GM23338 (cell line): ENCODE measurements at regions not wholly inside any gene's neighbourhood (a gene's known extent, or its start where the extent isn't known, plus 50 kb on each side); places are given as distances from the start of the nearest gene placed in this dataset.

Source experiments
- ATAC-seq: fragments of 200-7000 bp; cut with Tn5 transposase; 3 replicates; pipeline ENCODE4 v1.9.1; 2020
- DNase-seq: peaks from one replicate; pipeline ENCODE4 v3.0.0-alpha.2; 2015; ENCODE audit warnings: low spot score
- H2AFZ ChIP-seq: fragments of 200-600 bp; sonication (generic); 2 replicates; pipeline ENCODE4 v1.8.0; 2016; ENCODE audit warnings: antibody characterized with exemption, mild to moderate bottlenecking, moderate library complexity
- H3F3A ChIP-seq: fragments of 200-600 bp; sonication (generic); replicated peaks from 2 replicates; pipeline ENCODE4 v1.8.0; 2017; ENCODE audit warnings: antibody characterized with exemption, mixed run types, low read depth
- H3K27ac ChIP-seq: fragments of 200-600 bp; sonication (generic); 2 replicates; pipeline ENCODE4 v1.6.1; 2016; ENCODE audit warnings: low read depth
- H3K27me3 ChIP-seq: fragments of 200-600 bp; sonication (generic); 2 replicates; pipeline ENCODE4 v1.8.0; 2016; ENCODE audit warnings: mild to moderate bottlenecking, mixed run types, moderate library complexity; ENCODE audit not compliant: insufficient read depth
- H3K36me3 ChIP-seq: fragments of 200-600 bp; sonication (generic); 2 replicates; pipeline ENCODE4 v1.8.0; 2016; ENCODE audit warnings: mild to moderate bottlenecking; ENCODE audit not compliant: insufficient read depth
- H3K4me1 ChIP-seq: fragments of 200-600 bp; sonication (generic); 2 replicates; pipeline ENCODE4 v1.8.0; 2016; ENCODE audit warnings: mild to moderate bottlenecking, moderate library complexity; ENCODE audit not compliant: insufficient read depth
- H3K4me2 ChIP-seq: fragments of 200-600 bp; sonication (generic); 2 replicates; pipeline ENCODE4 v1.7.1; 2017; ENCODE audit warnings: mixed run types
- H3K4me3 ChIP-seq: fragments of 200-600 bp; sonication (generic); 2 replicates; pipeline ENCODE4 v1.6.1; 2016; ENCODE audit warnings: mixed run types
- H3K79me2 ChIP-seq: fragments of 200-600 bp; sonication (generic); replicated peaks from 2 replicates; pipeline ENCODE4 v1.8.0; 2017; ENCODE audit warnings: mild to moderate bottlenecking; ENCODE audit not compliant: insufficient read depth
- H3K9me2 ChIP-seq: fragments of 200-600 bp; sonication (generic); 2 replicates; pipeline ENCODE4 v1.8.0; 2017; ENCODE audit not compliant: insufficient read depth
- H4K20me1 ChIP-seq: fragments of 200-600 bp; sonication (generic); replicated peaks from 2 replicates; pipeline ENCODE4 v1.8.0; 2017; ENCODE audit warnings: mild to moderate bottlenecking; ENCODE audit not compliant: insufficient read depth
- H3K27ac Mint-ChIP-seq: 2 replicates; pipeline ENCODE4 v1.8.0; 2020; ENCODE audit warnings: inconsistent platforms, mild to moderate bottlenecking, moderate library complexity, mixed read lengths
- H3K27me3 Mint-ChIP-seq: 3 replicates; pipeline ENCODE4 v1.8.0; 2022; ENCODE audit warnings: low read depth, mild to moderate bottlenecking, moderate library complexity, mixed read lengths, inconsistent platforms; ENCODE audit not compliant: insufficient read depth, poor library complexity
- H3K36me3 Mint-ChIP-seq: 3 replicates; pipeline ENCODE4 v1.8.0; 2021; ENCODE audit warnings: low read depth, mild to moderate bottlenecking, inconsistent platforms, moderate library complexity, mixed read lengths
- H3K4me1 Mint-ChIP-seq: 3 replicates; pipeline ENCODE4 v1.8.0; 2020; ENCODE audit warnings: mild to moderate bottlenecking, inconsistent platforms, mixed read lengths
- H3K4me3 Mint-ChIP-seq: 3 replicates; pipeline ENCODE4 v1.8.0; 2021; ENCODE audit warnings: moderate library complexity, mild to moderate bottlenecking, inconsistent platforms, mixed read lengths
- H3K9me3 Mint-ChIP-seq: 3 replicates; pipeline ENCODE4 v1.8.0; 2020; ENCODE audit warnings: moderate library complexity, mild to moderate bottlenecking, inconsistent platforms, mixed read lengths
- EZH2 ChIP-seq: fragments of 200-600 bp; sonication (generic); IDR thresholded peaks from one replicate; pipeline ENCODE4 v1.8.0; 2017; ENCODE audit warnings: antibody characterized with exemption, mild to moderate bottlenecking, low read depth; ENCODE audit not compliant: unreplicated experiment
- EZH2phosphoT487 ChIP-seq: fragments of 200-600 bp; sonication (generic); IDR thresholded peaks from one replicate; pipeline ENCODE4 v1.8.1; 2018; ENCODE audit warnings: antibody characterized with exemption; ENCODE audit not compliant: unreplicated experiment
- JUNB ChIP-seq: IDR thresholded peaks from one replicate; pipeline ENCODE4 v1.6.1; 2016; ENCODE audit warnings: antibody characterized with exemption; ENCODE audit not compliant: unreplicated experiment
- ZNF114 ChIP-seq: fragments of 250-450 bp; sonication (Bioruptor Pico); IDR thresholded peaks from 2 replicates; pipeline ENCODE4 v1.5.0; 2020; ENCODE audit warnings: mild to moderate bottlenecking, moderate library complexity
- TF ChIP-seq, protein P1 (sequence below): IDR thresholded peaks from one replicate; pipeline ENCODE4 v1.6.1; 2018; ENCODE audit warnings: antibody characterized with exemption; ENCODE audit not compliant: unreplicated experiment
- TF ChIP-seq, protein P2 (sequence below), 2 experiments: fragments of 200-600 bp in 1 of 2; sonication (generic) in 1 of 2; conservative IDR thresholded peaks; 2 replicates each; pipeline versions ENCODE4 v1.5.1 to v1.6.1; 2016 to 2017; ENCODE audit warnings: antibody characterized with exemption in 2 of 2, low read depth in 2 of 2, mild to moderate bottlenecking in 2 of 2, moderate library complexity in 1 of 2

DNA sequence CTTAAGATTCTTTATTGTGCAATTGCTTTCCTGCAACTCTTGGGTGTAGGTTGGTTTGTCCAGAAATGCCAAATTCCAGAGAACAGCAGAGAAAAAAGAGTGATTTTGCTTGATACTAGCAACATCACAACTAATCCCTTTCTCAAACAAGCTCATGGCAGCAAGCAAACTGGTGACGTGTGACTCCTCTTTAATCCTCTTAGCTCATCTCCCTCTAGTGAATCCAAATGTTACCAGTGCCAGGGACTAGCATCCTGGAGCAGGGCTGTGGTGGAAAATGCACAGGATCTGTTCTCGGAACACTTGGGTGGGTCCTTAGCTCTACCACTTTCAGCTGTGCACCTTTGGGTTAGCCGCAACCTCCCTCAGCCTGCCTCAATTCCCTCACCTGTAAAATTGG lies 204.0 kb upstream of the CCL2 start:
- Histone ChIP-seq H3K36me3 (no peaks in the 10 kb centered on the region), H4K20me1 (0 out of 2 replicates have a peak, but pooled peaks cover 4% of the 10 kb centered on the region), H3K4me1 (no peaks in the 10 kb centered on the region), H2AFZ (no peak overlapping the region), H3K9me2 (0 out of 2 replicates have a peak, but pooled peaks cover 6% of the 10 kb centered on the region), H3K79me2 (no peaks in the 10 kb centered on the region), H3K4me3 (no peak overlapping the region), H3K27ac (no peak overlapping the region), H3K4me2 (no peak overlapping the region), H3F3A (no peaks in the 10 kb centered on the region), H3K27me3 (no peaks in the 10 kb centered on the region)
- Mint-ChIP-seq H3K4me3 (no peak overlapping the region), H3K27ac (no peak overlapping the region), H3K9me3 (peaks cover 4% of the 10 kb centered on the region; the same call in 2 of the 3 replicates), H3K36me3 (no peaks in the 10 kb centered on the region), H3K4me1 (no peaks in the 10 kb centered on the region), H3K27me3 (peaks cover 1% of the 10 kb centered on the region)
- TF ChIP-seq EZH2phosphoT487 (no peak), ZNF114 (CRISPR knock-in tag) (no peak), EZH2 (no peak)
- TF ChIP-seq, protein P1, sequence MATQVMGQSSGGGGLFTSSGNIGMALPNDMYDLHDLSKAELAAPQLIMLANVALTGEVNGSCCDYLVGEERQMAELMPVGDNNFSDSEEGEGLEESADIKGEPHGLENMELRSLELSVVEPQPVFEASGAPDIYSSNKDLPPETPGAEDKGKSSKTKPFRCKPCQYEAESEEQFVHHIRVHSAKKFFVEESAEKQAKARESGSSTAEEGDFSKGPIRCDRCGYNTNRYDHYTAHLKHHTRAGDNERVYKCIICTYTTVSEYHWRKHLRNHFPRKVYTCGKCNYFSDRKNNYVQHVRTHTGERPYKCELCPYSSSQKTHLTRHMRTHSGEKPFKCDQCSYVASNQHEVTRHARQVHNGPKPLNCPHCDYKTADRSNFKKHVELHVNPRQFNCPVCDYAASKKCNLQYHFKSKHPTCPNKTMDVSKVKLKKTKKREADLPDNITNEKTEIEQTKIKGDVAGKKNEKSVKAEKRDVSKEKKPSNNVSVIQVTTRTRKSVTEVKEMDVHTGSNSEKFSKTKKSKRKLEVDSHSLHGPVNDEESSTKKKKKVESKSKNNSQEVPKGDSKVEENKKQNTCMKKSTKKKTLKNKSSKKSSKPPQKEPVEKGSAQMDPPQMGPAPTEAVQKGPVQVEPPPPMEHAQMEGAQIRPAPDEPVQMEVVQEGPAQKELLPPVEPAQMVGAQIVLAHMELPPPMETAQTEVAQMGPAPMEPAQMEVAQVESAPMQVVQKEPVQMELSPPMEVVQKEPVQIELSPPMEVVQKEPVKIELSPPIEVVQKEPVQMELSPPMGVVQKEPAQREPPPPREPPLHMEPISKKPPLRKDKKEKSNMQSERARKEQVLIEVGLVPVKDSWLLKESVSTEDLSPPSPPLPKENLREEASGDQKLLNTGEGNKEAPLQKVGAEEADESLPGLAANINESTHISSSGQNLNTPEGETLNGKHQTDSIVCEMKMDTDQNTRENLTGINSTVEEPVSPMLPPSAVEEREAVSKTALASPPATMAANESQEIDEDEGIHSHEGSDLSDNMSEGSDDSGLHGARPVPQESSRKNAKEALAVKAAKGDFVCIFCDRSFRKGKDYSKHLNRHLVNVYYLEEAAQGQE = no peak
- TF ChIP-seq, protein P2, sequence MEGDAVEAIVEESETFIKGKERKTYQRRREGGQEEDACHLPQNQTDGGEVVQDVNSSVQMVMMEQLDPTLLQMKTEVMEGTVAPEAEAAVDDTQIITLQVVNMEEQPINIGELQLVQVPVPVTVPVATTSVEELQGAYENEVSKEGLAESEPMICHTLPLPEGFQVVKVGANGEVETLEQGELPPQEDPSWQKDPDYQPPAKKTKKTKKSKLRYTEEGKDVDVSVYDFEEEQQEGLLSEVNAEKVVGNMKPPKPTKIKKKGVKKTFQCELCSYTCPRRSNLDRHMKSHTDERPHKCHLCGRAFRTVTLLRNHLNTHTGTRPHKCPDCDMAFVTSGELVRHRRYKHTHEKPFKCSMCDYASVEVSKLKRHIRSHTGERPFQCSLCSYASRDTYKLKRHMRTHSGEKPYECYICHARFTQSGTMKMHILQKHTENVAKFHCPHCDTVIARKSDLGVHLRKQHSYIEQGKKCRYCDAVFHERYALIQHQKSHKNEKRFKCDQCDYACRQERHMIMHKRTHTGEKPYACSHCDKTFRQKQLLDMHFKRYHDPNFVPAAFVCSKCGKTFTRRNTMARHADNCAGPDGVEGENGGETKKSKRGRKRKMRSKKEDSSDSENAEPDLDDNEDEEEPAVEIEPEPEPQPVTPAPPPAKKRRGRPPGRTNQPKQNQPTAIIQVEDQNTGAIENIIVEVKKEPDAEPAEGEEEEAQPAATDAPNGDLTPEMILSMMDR (conservative IDR thresholded peaks at IDR 0.05; ENCODE audit: low read depth in 2 of 2) = no peak
- ATAC-seq (no peak), DNase-seq (peak; percentile 5)

GRCh38 chr17:34054495-34054894 lies 200.6 kb upstream of the CCL2 start:
- Histone ChIP-seq H3F3A (no peaks in the 10 kb centered on the region), H3K79me2 (no peaks in the 10 kb centered on the region), H3K27ac (no peak overlapping the region), H3K4me2 (no peak overlapping the region), H4K20me1 (0 out of 2 replicates have a peak, but pooled peaks cover 4% of the 10 kb centered on the region), H3K9me2 (peaks cover 7% of the 10 kb centered on the region; the same call in 1 of the 2 replicates), H3K4me3 (no peak overlapping the region), H2AFZ (no peak overlapping the region), H3K4me1 (no peaks in the 10 kb centered on the region), H3K36me3 (no peaks in the 10 kb centered on the region), H3K27me3 (no peaks in the 10 kb centered on the region)
- peaks cover 5% of the 10 kb centered on the region; the same call in 2 of the 3 replicates for H3K36me3 Mint-ChIP-seq
- no peak for ATAC-seq
- H3K4me3 Mint-ChIP-seq = no peak overlapping the region
- H3K9me3 Mint-ChIP-seq = peaks cover 6% of the 10 kb centered on the region
- TF ChIP-seq, protein P1 = peak; percentile 54
- no peak for TF ChIP-seq JUNB
- peaks cover 3% of the 10 kb centered on the region for H3K27me3 Mint-ChIP-seq
- no peak for DNase-seq
- no peak overlapping the region for H3K27ac Mint-ChIP-seq
- H3K4me1 Mint-ChIP-seq = no peaks in the 10 kb centered on the region
